GM23338 (cell line): ENCODE measurements at regions not wholly inside any gene's neighbourhood (a gene's known extent, or its start where the extent isn't known, plus 50 kb on each side); places are given as distances from the start of the nearest gene placed in this dataset.

Source experiments
- ATAC-seq: fragments of 200-7000 bp; cut with Tn5 transposase; 3 replicates; pipeline ENCODE4 v1.9.1; 2020
- DNase-seq: peaks from one replicate; pipeline ENCODE4 v3.0.0-alpha.2; 2015; ENCODE audit warnings: low spot score
- H2AFZ ChIP-seq: fragments of 200-600 bp; sonication (generic); 2 replicates; pipeline ENCODE4 v1.8.0; 2016; ENCODE audit warnings: antibody characterized with exemption, mild to moderate bottlenecking, moderate library complexity
- H3F3A ChIP-seq: fragments of 200-600 bp; sonication (generic); replicated peaks from 2 replicates; pipeline ENCODE4 v1.8.0; 2017; ENCODE audit warnings: antibody characterized with exemption, mixed run types, low read depth
- H3K27ac ChIP-seq: fragments of 200-600 bp; sonication (generic); 2 replicates; pipeline ENCODE4 v1.6.1; 2016; ENCODE audit warnings: low read depth
- H3K27me3 ChIP-seq: fragments of 200-600 bp; sonication (generic); 2 replicates; pipeline ENCODE4 v1.8.0; 2016; ENCODE audit warnings: mild to moderate bottlenecking, mixed run types, moderate library complexity; ENCODE audit not compliant: insufficient read depth
- H3K36me3 ChIP-seq: fragments of 200-600 bp; sonication (generic); 2 replicates; pipeline ENCODE4 v1.8.0; 2016; ENCODE audit warnings: mild to moderate bottlenecking; ENCODE audit not compliant: insufficient read depth
- H3K4me1 ChIP-seq: fragments of 200-600 bp; sonication (generic); 2 replicates; pipeline ENCODE4 v1.8.0; 2016; ENCODE audit warnings: mild to moderate bottlenecking, moderate library complexity; ENCODE audit not compliant: insufficient read depth
- H3K4me2 ChIP-seq: fragments of 200-600 bp; sonication (generic); 2 replicates; pipeline ENCODE4 v1.7.1; 2017; ENCODE audit warnings: mixed run types
- H3K4me3 ChIP-seq: fragments of 200-600 bp; sonication (generic); 2 replicates; pipeline ENCODE4 v1.6.1; 2016; ENCODE audit warnings: mixed run types
- H3K79me2 ChIP-seq: fragments of 200-600 bp; sonication (generic); replicated peaks from 2 replicates; pipeline ENCODE4 v1.8.0; 2017; ENCODE audit warnings: mild to moderate bottlenecking; ENCODE audit not compliant: insufficient read depth
- H3K9me2 ChIP-seq: fragments of 200-600 bp; sonication (generic); 2 replicates; pipeline ENCODE4 v1.8.0; 2017; ENCODE audit not compliant: insufficient read depth
- H4K20me1 ChIP-seq: fragments of 200-600 bp; sonication (generic); replicated peaks from 2 replicates; pipeline ENCODE4 v1.8.0; 2017; ENCODE audit warnings: mild to moderate bottlenecking; ENCODE audit not compliant: insufficient read depth
- H3K27ac Mint-ChIP-seq: 2 replicates; pipeline ENCODE4 v1.8.0; 2020; ENCODE audit warnings: inconsistent platforms, mild to moderate bottlenecking, moderate library complexity, mixed read lengths
- H3K27me3 Mint-ChIP-seq: 3 replicates; pipeline ENCODE4 v1.8.0; 2022; ENCODE audit warnings: low read depth, mild to moderate bottlenecking, moderate library complexity, mixed read lengths, inconsistent platforms; ENCODE audit not compliant: insufficient read depth, poor library complexity
- H3K36me3 Mint-ChIP-seq: 3 replicates; pipeline ENCODE4 v1.8.0; 2021; ENCODE audit warnings: low read depth, mild to moderate bottlenecking, inconsistent platforms, moderate library complexity, mixed read lengths
- H3K4me1 Mint-ChIP-seq: 3 replicates; pipeline ENCODE4 v1.8.0; 2020; ENCODE audit warnings: mild to moderate bottlenecking, inconsistent platforms, mixed read lengths
- H3K4me3 Mint-ChIP-seq: 3 replicates; pipeline ENCODE4 v1.8.0; 2021; ENCODE audit warnings: moderate library complexity, mild to moderate bottlenecking, inconsistent platforms, mixed read lengths
- H3K9me3 Mint-ChIP-seq: 3 replicates; pipeline ENCODE4 v1.8.0; 2020; ENCODE audit warnings: moderate library complexity, mild to moderate bottlenecking, inconsistent platforms, mixed read lengths
- CREB1 ChIP-seq: fragments of 250-450 bp; sonication (Bioruptor Pico); IDR thresholded peaks from 2 replicates; pipeline ENCODE4 v1.5.0; 2020; ENCODE audit warnings: low read depth, mild to moderate bottlenecking, moderate library complexity
- EZH2 ChIP-seq: fragments of 200-600 bp; sonication (generic); IDR thresholded peaks from one replicate; pipeline ENCODE4 v1.8.0; 2017; ENCODE audit warnings: antibody characterized with exemption, mild to moderate bottlenecking, low read depth; ENCODE audit not compliant: unreplicated experiment
- EZH2phosphoT487 ChIP-seq: fragments of 200-600 bp; sonication (generic); IDR thresholded peaks from one replicate; pipeline ENCODE4 v1.8.1; 2018; ENCODE audit warnings: antibody characterized with exemption; ENCODE audit not compliant: unreplicated experiment
- JUNB ChIP-seq: IDR thresholded peaks from one replicate; pipeline ENCODE4 v1.6.1; 2016; ENCODE audit warnings: antibody characterized with exemption; ENCODE audit not compliant: unreplicated experiment
- NANOG ChIP-seq: IDR thresholded peaks from 2 replicates; pipeline ENCODE4 v1.6.1; 2016; ENCODE audit warnings: antibody characterized with exemption, borderline replicate concordance
- POLR2AphosphoS5 ChIP-seq: IDR thresholded peaks from 2 replicates; pipeline ENCODE4 v1.6.1; 2016; ENCODE audit warnings: antibody characterized with exemption, low read depth
- STAT1 ChIP-seq: IDR thresholded peaks from one replicate; pipeline ENCODE4 v1.6.1; 2016; ENCODE audit warnings: antibody characterized with exemption; ENCODE audit not compliant: unreplicated experiment
- ZNF114 ChIP-seq: fragments of 250-450 bp; sonication (Bioruptor Pico); IDR thresholded peaks from 2 replicates; pipeline ENCODE4 v1.5.0; 2020; ENCODE audit warnings: mild to moderate bottlenecking, moderate library complexity
- ZNF331 ChIP-seq: fragments of 250-450 bp; sonication (Bioruptor Pico); IDR thresholded peaks from 2 replicates; pipeline ENCODE4 v1.5.0; 2020; ENCODE audit warnings: low read depth, mild to moderate bottlenecking, moderate library complexity
- TF ChIP-seq, protein P1 (sequence below): fragments of 250-450 bp; sonication (Bioruptor Pico); IDR thresholded peaks from 2 replicates; pipeline ENCODE4 v1.5.0; 2020; ENCODE audit warnings: mild to moderate bottlenecking, moderate library complexity
- TF ChIP-seq, protein P2 (sequence below), 2 experiments: fragments of 200-600 bp in 1 of 2; sonication (generic) in 1 of 2; conservative IDR thresholded peaks; 2 replicates each; pipeline versions ENCODE4 v1.5.1 to v1.6.1; 2016 to 2017; ENCODE audit warnings: antibody characterized with exemption in 2 of 2, low read depth in 2 of 2, mild to moderate bottlenecking in 2 of 2, moderate library complexity in 1 of 2
- TF ChIP-seq, protein P3 (sequence below): IDR thresholded peaks from one replicate; pipeline ENCODE4 v1.6.1; 2018; ENCODE audit warnings: antibody characterized with exemption; ENCODE audit not compliant: unreplicated experiment
- TF ChIP-seq, protein P4 (sequence below): IDR thresholded peaks from 2 replicates; pipeline ENCODE4 v1.6.1; 2016; ENCODE audit warnings: antibody characterized with exemption

DNA sequence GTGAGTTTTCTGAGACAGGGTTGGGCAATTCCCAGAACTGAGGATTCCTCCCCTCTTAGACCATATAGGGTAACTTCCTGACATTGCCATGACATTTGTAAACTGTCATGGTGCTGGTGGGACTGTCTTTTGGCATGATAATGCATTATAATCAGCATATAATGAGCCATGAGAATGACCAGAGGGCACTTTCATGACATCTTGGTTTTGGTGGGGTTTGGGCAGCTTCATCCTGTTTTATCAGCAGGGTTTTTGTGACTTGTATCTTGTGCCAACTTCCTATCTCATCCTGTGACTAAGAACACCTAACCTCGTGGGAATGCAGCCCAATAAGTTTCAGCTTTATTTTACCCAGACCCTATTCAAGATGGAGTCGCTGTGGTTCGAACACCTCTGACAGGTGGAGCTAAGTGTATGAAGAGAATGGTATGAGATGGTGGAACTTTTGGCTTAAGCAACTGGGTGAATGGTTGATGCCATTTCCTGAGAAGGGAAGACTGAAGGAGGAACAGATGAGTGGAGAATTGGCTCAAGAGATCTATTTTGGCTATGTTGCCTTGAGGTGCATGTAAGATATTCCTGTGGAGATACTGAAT lies 217.3 kb downstream of the RAB11FIP4 start:
- Histone ChIP-seq H3K4me3 (no peak overlapping the region), H3F3A (0 out of 2 replicates have a peak, but pooled peaks cover 4% of the 10 kb centered on the region), H3K27ac (no peak overlapping the region), H3K4me1 (peaks cover 15% of the 10 kb centered on the region), H3K27me3 (no peaks in the 10 kb centered on the region), H2AFZ (no peak overlapping the region), H4K20me1 (no peaks in the 10 kb centered on the region), H3K79me2 (no peaks in the 10 kb centered on the region), H3K9me2 (peaks cover 22% of the 10 kb centered on the region), H3K36me3 (no peaks in the 10 kb centered on the region), H3K4me2 (no peak overlapping the region)
- TF ChIP-seq ZNF331 (CRISPR knock-in tag): no peak
- TF ChIP-seq CREB1 (CRISPR knock-in tag): no peak
- no peak for TF ChIP-seq EZH2phosphoT487
- no peak for TF ChIP-seq EZH2
- no peak for TF ChIP-seq JUNB
- TF ChIP-seq ZNF114: no peak
- no peak for TF ChIP-seq STAT1
- no peak for TF ChIP-seq NANOG
- TF ChIP-seq, protein P1, sequence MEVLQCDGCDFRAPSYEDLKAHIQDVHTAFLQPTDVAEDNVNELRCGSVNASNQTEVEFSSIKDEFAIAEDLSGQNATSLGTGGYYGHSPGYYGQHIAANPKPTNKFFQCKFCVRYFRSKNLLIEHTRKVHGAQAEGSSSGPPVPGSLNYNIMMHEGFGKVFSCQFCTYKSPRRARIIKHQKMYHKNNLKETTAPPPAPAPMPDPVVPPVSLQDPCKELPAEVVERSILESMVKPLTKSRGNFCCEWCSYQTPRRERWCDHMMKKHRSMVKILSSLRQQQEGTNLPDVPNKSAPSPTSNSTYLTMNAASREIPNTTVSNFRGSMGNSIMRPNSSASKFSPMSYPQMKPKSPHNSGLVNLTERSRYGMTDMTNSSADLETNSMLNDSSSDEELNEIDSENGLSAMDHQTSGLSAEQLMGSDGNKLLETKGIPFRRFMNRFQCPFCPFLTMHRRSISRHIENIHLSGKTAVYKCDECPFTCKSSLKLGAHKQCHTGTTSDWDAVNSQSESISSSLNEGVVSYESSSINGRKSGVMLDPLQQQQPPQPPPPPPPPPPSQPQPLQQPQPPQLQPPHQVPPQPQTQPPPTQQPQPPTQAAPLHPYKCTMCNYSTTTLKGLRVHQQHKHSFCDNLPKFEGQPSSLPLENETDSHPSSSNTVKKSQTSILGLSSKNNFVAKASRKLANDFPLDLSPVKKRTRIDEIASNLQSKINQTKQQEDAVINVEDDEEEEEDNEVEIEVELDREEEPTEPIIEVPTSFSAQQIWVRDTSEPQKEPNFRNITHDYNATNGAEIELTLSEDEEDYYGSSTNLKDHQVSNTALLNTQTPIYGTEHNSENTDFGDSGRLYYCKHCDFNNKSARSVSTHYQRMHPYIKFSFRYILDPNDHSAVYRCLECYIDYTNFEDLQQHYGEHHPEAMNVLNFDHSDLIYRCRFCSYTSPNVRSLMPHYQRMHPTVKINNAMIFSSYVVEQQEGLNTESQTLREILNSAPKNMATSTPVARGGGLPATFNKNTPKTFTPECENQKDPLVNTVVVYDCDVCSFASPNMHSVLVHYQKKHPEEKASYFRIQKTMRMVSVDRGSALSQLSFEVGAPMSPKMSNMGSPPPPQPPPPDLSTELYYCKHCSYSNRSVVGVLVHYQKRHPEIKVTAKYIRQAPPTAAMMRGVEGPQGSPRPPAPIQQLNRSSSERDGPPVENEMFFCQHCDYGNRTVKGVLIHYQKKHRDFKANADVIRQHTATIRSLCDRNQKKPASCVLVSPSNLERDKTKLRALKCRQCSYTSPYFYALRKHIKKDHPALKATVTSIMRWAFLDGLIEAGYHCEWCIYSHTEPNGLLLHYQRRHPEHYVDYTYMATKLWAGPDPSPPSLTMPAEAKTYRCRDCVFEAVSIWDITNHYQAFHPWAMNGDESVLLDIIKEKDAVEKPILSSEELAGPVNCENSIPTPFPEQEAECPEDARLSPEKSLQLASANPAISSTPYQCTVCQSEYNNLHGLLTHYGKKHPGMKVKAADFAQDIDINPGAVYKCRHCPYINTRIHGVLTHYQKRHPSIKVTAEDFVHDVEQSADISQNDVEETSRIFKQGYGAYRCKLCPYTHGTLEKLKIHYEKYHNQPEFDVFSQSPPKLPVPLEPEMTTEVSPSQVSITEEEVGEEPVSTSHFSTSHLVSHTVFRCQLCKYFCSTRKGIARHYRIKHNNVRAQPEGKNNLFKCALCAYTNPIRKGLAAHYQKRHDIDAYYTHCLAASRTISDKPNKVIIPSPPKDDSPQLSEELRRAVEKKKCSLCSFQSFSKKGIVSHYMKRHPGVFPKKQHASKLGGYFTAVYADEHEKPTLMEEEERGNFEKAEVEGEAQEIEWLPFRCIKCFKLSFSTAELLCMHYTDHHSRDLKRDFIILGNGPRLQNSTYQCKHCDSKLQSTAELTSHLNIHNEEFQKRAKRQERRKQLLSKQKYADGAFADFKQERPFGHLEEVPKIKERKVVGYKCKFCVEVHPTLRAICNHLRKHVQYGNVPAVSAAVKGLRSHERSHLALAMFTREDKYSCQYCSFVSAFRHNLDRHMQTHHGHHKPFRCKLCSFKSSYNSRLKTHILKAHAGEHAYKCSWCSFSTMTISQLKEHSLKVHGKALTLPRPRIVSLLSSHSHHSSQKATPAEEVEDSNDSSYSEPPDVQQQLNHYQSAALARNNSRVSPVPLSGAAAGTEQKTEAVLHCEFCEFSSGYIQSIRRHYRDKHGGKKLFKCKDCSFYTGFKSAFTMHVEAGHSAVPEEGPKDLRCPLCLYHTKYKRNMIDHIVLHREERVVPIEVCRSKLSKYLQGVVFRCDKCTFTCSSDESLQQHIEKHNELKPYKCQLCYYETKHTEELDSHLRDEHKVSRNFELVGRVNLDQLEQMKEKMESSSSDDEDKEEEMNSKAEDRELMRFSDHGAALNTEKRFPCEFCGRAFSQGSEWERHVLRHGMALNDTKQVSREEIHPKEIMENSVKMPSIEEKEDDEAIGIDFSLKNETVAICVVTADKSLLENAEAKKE (CRISPR knock-in tag): no peak
- TF ChIP-seq, protein P2, sequence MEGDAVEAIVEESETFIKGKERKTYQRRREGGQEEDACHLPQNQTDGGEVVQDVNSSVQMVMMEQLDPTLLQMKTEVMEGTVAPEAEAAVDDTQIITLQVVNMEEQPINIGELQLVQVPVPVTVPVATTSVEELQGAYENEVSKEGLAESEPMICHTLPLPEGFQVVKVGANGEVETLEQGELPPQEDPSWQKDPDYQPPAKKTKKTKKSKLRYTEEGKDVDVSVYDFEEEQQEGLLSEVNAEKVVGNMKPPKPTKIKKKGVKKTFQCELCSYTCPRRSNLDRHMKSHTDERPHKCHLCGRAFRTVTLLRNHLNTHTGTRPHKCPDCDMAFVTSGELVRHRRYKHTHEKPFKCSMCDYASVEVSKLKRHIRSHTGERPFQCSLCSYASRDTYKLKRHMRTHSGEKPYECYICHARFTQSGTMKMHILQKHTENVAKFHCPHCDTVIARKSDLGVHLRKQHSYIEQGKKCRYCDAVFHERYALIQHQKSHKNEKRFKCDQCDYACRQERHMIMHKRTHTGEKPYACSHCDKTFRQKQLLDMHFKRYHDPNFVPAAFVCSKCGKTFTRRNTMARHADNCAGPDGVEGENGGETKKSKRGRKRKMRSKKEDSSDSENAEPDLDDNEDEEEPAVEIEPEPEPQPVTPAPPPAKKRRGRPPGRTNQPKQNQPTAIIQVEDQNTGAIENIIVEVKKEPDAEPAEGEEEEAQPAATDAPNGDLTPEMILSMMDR (conservative IDR thresholded peaks at IDR 0.05; ENCODE audit: low read depth in 2 of 2): no peak
- TF ChIP-seq POLR2AphosphoS5: no peak
- TF ChIP-seq, protein P3, sequence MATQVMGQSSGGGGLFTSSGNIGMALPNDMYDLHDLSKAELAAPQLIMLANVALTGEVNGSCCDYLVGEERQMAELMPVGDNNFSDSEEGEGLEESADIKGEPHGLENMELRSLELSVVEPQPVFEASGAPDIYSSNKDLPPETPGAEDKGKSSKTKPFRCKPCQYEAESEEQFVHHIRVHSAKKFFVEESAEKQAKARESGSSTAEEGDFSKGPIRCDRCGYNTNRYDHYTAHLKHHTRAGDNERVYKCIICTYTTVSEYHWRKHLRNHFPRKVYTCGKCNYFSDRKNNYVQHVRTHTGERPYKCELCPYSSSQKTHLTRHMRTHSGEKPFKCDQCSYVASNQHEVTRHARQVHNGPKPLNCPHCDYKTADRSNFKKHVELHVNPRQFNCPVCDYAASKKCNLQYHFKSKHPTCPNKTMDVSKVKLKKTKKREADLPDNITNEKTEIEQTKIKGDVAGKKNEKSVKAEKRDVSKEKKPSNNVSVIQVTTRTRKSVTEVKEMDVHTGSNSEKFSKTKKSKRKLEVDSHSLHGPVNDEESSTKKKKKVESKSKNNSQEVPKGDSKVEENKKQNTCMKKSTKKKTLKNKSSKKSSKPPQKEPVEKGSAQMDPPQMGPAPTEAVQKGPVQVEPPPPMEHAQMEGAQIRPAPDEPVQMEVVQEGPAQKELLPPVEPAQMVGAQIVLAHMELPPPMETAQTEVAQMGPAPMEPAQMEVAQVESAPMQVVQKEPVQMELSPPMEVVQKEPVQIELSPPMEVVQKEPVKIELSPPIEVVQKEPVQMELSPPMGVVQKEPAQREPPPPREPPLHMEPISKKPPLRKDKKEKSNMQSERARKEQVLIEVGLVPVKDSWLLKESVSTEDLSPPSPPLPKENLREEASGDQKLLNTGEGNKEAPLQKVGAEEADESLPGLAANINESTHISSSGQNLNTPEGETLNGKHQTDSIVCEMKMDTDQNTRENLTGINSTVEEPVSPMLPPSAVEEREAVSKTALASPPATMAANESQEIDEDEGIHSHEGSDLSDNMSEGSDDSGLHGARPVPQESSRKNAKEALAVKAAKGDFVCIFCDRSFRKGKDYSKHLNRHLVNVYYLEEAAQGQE: no peak
- TF ChIP-seq, protein P4, sequence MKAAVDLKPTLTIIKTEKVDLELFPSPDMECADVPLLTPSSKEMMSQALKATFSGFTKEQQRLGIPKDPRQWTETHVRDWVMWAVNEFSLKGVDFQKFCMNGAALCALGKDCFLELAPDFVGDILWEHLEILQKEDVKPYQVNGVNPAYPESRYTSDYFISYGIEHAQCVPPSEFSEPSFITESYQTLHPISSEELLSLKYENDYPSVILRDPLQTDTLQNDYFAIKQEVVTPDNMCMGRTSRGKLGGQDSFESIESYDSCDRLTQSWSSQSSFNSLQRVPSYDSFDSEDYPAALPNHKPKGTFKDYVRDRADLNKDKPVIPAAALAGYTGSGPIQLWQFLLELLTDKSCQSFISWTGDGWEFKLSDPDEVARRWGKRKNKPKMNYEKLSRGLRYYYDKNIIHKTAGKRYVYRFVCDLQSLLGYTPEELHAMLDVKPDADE: no peak
- ATAC-seq: no peak
- Mint-ChIP-seq H3K27me3 (no peaks in the 10 kb centered on the region), H3K4me1 (peaks cover 21% of the 10 kb centered on the region), H3K4me3 (no peak overlapping the region), H3K36me3 (no peaks in the 10 kb centered on the region; the same call in 2 of the 3 replicates), H3K9me3 (peaks cover 2% of the 10 kb centered on the region; the same call in 1 of the 3 replicates), H3K27ac (no peak overlapping the region)
- no peak for DNase-seq
